Neuron (in vitro differentiated cells): ENCODE measurements at regions not wholly inside any gene's neighbourhood (a gene's known extent, or its start where the extent isn't known, plus 50 kb on each side); places are given as distances from the start of the nearest gene placed in this dataset.

ENCODE experiments used
- H2AFZ ChIP-seq: one replicate; pipeline ENCODE4 v1.6.1; 2013; ENCODE audit warnings: low read depth, mild to moderate bottlenecking, inconsistent platforms, low read length, moderate library complexity
- H3K27me3 ChIP-seq: one replicate; pipeline ENCODE4 v1.6.1; 2013; ENCODE audit warnings: low read length; ENCODE audit not compliant: insufficient read depth
- H3K36me3 ChIP-seq: one replicate; pipeline ENCODE4 v1.6.1; 2013; ENCODE audit warnings: low read length; ENCODE audit not compliant: insufficient read depth
- H3K4me1 ChIP-seq: one replicate; pipeline ENCODE4 v1.6.1; 2013; ENCODE audit warnings: low read length; ENCODE audit not compliant: insufficient read depth
- H3K4me3 ChIP-seq: 2 replicates; pipeline ENCODE4 v1.5.1; 2013; ENCODE audit warnings: mild to moderate bottlenecking, low read length, moderate library complexity
- H3K9me3 ChIP-seq: one replicate; pipeline ENCODE4 v1.6.1; 2013; ENCODE audit warnings: low read length

DNA sequence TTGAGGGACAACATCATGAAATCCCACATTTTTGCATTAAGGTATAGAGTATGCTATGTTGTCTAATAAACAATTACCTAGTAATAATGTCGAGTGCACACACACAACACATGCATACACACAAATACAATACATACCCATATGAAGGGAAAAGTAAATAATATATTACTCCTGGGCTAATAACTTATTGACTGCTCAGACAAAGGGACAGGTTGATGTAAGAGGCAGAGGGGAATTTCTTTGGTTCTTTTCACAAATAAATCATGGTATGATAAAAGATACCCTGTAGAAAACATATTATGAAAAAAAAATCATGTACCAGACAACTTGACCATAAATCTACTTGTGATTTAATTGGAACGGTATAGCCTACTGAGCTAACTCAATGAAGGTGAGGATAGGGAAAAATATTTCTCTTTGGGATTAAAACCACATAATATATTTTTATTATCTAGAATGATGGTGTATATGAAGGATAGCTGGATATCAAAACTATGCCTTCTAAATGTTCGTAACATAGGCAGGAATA, 398.7 kb upstream of the LRRTM4 start:
- no peaks in the 10 kb centered on the region for H3K36me3 ChIP-seq
- H3K9me3 ChIP-seq: no peaks in the 10 kb centered on the region
- H3K4me1 ChIP-seq: no peaks in the 10 kb centered on the region
- no peak overlapping the region for H2AFZ ChIP-seq
- H3K4me3 ChIP-seq: no peak overlapping the region
- no peaks in the 10 kb centered on the region for H3K27me3 ChIP-seq

DNA sequence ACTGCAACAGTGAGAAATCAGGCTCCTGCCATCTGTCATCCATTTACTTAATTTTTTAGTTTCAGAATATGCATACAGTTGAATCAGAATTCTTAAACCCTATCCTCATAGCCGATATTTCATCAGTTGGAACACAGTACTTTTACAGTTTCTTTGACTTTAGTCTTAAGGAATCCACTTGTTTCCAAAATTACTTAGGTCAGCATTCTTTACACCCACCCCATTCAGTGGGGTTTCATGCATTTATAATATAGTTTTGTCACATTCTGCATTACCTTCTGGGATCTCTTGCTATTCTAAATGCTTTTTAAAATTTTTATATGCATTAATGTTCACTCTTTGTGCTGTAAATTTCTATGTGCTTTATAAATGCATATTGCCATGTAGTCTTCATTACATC, 400.4 kb upstream of the LRRTM4 start:
- Histone ChIP-seq H3K36me3 (no peaks in the 10 kb centered on the region), H3K4me1 (no peaks in the 10 kb centered on the region), H3K27me3 (no peaks in the 10 kb centered on the region), H2AFZ (no peak overlapping the region), H3K9me3 (no peaks in the 10 kb centered on the region), H3K4me3 (no peak overlapping the region)

DNA sequence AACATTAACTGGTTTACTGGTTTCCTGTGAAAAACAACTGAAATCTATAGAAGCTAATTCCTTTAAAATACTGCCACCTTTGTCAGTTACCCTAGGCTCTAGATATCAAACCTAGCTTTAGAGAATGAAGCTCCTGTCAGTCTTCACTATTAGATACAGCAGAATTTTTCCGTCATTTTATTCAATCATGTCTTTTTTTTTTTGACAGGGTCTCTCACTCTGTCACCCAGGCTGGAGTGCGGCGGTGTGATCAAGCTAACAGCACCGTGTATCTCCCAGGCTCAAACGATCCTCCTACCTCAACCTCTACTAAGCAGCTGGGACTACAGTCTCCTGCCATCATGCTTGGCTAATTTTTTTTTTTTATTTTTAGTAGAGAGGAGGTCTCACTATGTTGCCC, 415.2 kb upstream of the LRRTM4 start:
- Histone ChIP-seq H2AFZ (no peak overlapping the region), H3K4me1 (no peaks in the 10 kb centered on the region), H3K36me3 (no peaks in the 10 kb centered on the region), H3K4me3 (no peak overlapping the region), H3K9me3 (no peaks in the 10 kb centered on the region), H3K27me3 (no peaks in the 10 kb centered on the region)

DNA sequence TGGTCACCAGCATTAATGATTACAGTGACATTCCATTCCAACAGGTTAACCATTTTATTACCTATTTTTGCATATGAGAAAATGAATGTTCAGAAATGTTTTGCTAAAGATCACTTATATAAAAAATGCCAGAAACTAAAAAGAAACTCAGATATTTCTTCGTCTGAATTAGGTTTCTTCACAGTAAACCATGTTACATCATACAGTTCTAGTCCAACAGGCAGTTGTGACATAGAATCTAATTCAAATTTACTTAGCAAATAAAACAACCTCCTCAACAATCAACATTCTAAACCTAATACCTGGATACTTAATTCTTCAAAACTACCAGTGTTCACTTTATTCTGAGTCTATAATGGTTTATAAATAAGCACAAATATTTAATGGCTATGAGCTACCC, 416.3 kb upstream of the LRRTM4 start:
- Histone ChIP-seq H2AFZ (no peak overlapping the region), H3K36me3 (no peaks in the 10 kb centered on the region), H3K4me1 (no peaks in the 10 kb centered on the region), H3K9me3 (no peaks in the 10 kb centered on the region), H3K4me3 (no peak overlapping the region), H3K27me3 (no peaks in the 10 kb centered on the region)

DNA sequence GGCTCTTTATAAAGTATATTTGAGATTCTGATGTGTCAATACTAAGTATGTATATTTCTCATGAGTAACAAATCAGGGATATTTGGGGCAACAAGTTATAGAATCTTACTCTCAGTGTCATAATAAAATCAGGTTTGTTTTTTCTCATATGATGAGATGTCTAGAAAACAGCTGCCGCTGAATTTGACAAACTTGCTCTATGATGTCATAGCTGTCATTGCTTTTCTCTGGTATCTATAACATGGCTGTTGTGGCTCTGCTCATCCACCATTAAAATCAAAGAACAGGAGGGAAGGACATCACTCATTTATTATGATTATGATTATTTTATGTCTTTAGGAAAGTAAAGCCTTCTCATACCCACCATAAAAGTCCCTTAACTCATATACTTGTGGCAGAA, 417.2 kb upstream of the LRRTM4 start:
- H3K27me3 ChIP-seq: no peaks in the 10 kb centered on the region
- no peak overlapping the region for H2AFZ ChIP-seq
- H3K36me3 ChIP-seq: no peaks in the 10 kb centered on the region
- no peaks in the 10 kb centered on the region for H3K4me1 ChIP-seq
- H3K9me3 ChIP-seq: no peaks in the 10 kb centered on the region
- no peak overlapping the region for H3K4me3 ChIP-seq

DNA sequence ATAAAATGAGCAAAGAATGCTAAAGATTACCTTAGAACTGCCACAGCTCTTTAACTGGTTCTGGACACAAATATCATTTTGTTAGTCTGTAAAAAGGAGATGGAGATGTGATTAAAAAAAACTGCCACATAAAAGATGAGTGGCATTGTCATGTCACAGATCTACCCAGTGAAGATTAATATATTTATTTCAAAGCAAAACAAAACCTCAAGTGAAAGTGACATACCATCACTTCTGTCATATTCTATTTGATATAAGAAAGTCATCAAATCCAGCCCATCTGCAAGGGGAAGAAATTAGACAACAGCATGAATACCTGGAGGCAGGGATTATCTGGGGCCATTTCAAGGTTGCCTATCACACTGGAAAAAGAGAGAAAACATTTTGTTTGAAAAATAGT, 417.6 kb upstream of the LRRTM4 start:
- Histone ChIP-seq H3K9me3 (no peaks in the 10 kb centered on the region), H3K4me1 (no peaks in the 10 kb centered on the region), H2AFZ (no peak overlapping the region), H3K27me3 (no peaks in the 10 kb centered on the region), H3K36me3 (no peaks in the 10 kb centered on the region), H3K4me3 (no peak overlapping the region)

DNA sequence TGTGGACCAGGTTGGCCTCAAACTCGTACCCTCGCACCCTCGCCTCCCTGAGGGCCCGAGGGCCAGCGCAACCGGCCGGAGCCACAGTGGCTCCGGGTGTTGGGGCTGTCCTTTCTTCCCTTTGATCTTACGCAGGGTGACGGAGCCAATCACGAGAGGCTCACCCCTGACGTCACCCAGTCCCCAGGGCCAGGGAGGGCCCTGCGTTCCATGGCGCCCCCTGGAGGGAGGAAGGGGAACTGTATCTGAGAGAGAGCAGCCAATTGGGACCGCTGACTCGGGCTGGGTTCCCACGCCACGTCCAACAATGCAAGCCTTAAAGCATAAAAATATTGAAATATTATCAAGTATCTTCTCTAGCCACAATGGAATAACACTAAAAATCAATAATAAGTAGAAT, 432.8 kb upstream of the LRRTM4 start:
- Histone ChIP-seq H2AFZ (no peak overlapping the region), H3K4me1 (no peaks in the 10 kb centered on the region), H3K9me3 (no peaks in the 10 kb centered on the region), H3K36me3 (no peaks in the 10 kb centered on the region), H3K4me3 (no peak overlapping the region), H3K27me3 (no peaks in the 10 kb centered on the region)

DNA sequence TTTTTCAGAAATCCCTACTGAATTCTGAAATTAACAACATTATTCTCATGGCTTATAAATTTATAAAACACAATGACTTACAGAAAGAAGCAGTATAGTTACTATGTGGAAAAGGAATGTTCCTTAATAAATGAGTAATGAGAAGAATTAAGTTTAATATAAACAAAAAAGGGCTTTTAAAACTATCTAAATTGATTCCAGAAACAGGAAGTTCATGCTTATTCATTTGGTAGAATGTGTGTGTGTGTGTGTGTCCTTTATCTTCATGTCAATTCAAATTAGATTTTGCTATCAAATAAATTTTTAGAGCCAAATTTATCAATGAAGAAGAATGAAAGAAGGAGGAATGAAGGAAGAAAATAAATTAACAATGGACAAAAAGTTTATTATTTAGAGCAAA, 440.8 kb upstream of the LRRTM4 start:
- H3K4me1 ChIP-seq: no peaks in the 10 kb centered on the region
- no peaks in the 10 kb centered on the region for H3K9me3 ChIP-seq
- no peaks in the 10 kb centered on the region for H3K36me3 ChIP-seq
- no peak overlapping the region for H3K4me3 ChIP-seq
- no peak overlapping the region for H2AFZ ChIP-seq
- no peaks in the 10 kb centered on the region for H3K27me3 ChIP-seq

DNA sequence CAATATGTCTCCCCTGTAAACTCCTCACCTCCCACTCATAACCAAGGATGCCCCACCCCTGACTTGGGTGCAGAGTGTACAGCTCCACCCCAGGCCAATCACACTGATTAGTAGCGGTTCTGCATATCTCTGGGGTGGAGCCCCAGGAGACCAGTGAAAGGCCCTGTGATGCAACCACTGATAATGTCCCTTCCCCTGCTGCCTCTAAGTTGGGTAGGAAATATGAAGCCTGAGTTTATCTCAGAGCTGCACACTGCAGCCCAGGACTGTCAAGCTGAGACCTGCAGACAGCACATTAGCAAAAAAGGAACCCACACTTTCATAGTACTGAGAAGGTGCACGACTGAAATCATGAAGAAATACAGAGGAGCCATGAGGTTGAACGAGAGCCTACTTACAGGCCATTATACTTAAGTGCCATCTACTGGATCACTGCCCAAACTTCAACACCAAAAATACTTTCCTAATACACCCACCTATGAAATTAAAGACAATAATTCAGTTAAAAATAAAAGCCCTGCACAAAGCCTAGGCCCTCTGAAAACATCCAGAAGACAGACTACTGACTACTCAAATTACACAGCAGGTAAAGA, 455.4 kb upstream of the LRRTM4 start:
- no peaks in the 10 kb centered on the region for H3K4me1 ChIP-seq
- no peak overlapping the region for H3K4me3 ChIP-seq
- H3K27me3 ChIP-seq: no peaks in the 10 kb centered on the region
- no peak overlapping the region for H2AFZ ChIP-seq
- H3K9me3 ChIP-seq: no peaks in the 10 kb centered on the region
- H3K36me3 ChIP-seq: no peaks in the 10 kb centered on the region

DNA sequence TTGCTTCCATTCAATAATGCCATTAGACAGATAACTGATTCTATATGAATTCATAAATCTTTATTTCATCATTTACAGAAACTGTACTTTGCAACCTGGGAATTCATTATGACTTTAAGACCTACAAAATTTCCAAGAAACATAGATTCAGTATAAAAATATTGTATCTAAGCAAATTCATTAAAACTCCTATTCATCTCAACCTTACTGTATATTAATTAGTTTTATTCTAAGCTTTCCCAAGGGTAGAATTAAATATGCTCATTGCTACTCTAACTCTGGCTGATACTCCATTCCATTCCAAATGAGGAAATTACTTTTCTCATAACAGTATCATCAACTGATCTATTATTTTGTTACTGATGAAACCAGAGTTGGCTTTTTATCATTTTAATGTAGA, 473.0 kb upstream of the LRRTM4 start:
- no peaks in the 10 kb centered on the region for H3K4me1 ChIP-seq
- no peaks in the 10 kb centered on the region for H3K36me3 ChIP-seq
- H3K27me3 ChIP-seq: no peaks in the 10 kb centered on the region
- no peak overlapping the region for H2AFZ ChIP-seq
- no peak overlapping the region for H3K4me3 ChIP-seq
- H3K9me3 ChIP-seq: no peaks in the 10 kb centered on the region

DNA sequence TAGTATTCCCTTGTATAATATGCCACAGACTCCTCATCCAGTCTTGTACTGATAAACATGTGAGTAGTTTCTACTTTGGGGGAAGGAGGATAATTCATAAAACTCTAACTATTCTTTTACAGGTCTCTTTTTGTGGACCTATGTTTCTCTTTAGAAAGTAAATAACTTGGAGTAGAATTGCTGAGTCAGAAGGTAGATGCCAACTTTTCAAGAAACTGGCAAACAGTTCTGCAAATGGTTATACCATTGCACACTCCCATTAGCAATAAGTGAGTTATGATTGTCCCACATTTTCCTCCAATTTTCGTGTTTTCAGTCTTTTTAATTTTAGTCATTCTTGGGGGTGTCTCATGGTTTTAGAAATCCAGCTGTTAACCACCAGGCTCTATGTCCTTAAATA, 477.2 kb upstream of the LRRTM4 start:
- H3K27me3 ChIP-seq: no peaks in the 10 kb centered on the region
- no peaks in the 10 kb centered on the region for H3K9me3 ChIP-seq
- no peaks in the 10 kb centered on the region for H3K36me3 ChIP-seq
- no peaks in the 10 kb centered on the region for H3K4me1 ChIP-seq
- H3K4me3 ChIP-seq: no peak overlapping the region
- H2AFZ ChIP-seq: no peak overlapping the region

DNA sequence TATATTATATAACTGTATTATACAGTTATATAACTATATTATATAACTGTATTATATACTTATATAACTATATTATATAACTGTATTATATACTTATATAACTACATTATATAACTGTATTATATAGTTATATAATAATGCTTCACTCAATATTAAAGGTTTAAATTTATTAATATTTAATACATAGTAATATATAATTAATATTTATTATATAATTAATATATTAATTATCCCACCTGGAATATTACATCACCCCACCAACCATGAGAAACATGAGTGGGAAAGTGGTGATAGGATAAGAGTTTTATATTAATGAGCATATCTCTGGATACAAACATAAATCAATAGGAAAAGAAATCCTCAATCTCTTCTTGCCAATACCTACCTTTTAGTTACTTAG, 487.1 kb upstream of the LRRTM4 start:
- no peaks in the 10 kb centered on the region for H3K4me1 ChIP-seq
- H3K4me3 ChIP-seq: no peak overlapping the region
- no peaks in the 10 kb centered on the region for H3K27me3 ChIP-seq
- H3K9me3 ChIP-seq: no peaks in the 10 kb centered on the region
- no peak overlapping the region for H2AFZ ChIP-seq
- no peaks in the 10 kb centered on the region for H3K36me3 ChIP-seq

DNA sequence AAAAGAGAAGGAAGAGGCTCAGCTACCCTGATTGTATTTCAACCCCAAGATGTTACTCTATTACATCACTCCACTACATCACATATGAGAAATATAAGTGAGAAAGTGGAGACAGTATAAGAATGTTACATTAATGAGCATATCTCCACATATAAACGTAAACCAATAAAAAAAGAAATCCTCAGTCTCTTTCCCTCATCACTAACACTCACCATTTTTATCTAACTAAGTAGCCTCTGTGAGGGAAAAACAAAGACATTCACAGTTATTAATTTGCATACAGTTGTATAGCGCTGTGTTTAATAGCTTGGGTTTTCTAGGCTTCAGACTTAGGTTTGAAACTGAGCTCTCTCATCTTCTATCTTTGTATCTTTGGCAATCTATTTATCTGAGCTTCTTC, 489.1 kb upstream of the LRRTM4 start:
- no peaks in the 10 kb centered on the region for H3K36me3 ChIP-seq
- no peaks in the 10 kb centered on the region for H3K27me3 ChIP-seq
- no peak overlapping the region for H2AFZ ChIP-seq
- no peaks in the 10 kb centered on the region for H3K4me1 ChIP-seq
- no peaks in the 10 kb centered on the region for H3K9me3 ChIP-seq
- no peak overlapping the region for H3K4me3 ChIP-seq

DNA sequence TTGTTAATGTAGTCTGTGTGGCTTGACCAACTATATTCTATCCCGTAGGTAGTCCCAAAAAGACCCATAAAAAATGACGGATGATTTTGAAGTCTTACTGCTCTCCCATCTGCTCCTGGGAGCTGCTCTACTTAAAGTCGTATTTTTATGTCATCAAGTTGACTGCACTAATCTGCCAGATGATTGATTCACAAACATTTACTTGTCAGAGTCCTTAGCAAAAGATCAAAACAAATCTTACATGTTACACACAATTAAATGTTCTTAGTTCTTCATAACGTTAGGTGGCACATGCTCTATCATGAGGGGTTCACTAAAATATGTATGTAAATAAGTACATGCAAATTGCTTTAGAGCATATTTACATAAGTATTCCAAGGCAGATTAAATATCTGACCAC, 498.3 kb upstream of the LRRTM4 start:
- H3K4me3 ChIP-seq: no peak overlapping the region
- H3K36me3 ChIP-seq: no peaks in the 10 kb centered on the region
- H2AFZ ChIP-seq: no peak overlapping the region
- no peaks in the 10 kb centered on the region for H3K27me3 ChIP-seq
- no peaks in the 10 kb centered on the region for H3K4me1 ChIP-seq
- no peaks in the 10 kb centered on the region for H3K9me3 ChIP-seq
